NCI-H69 (cell line): ENCODE measurements at regions not wholly inside any gene's neighbourhood (a gene's known extent, or its start where the extent isn't known, plus 50 kb on each side); places are given as distances from the start of the nearest gene placed in this dataset.

Experiments
- DNase-seq: peaks from one replicate; lab custom pipeline; 2025; lab: John Stamatoyannopoulos, UW

- DNase-seq, result no peak
These were observed 283.9 kb upstream of the NPVF start for GRCh38 chr7:25512061-25512687.

DNA sequence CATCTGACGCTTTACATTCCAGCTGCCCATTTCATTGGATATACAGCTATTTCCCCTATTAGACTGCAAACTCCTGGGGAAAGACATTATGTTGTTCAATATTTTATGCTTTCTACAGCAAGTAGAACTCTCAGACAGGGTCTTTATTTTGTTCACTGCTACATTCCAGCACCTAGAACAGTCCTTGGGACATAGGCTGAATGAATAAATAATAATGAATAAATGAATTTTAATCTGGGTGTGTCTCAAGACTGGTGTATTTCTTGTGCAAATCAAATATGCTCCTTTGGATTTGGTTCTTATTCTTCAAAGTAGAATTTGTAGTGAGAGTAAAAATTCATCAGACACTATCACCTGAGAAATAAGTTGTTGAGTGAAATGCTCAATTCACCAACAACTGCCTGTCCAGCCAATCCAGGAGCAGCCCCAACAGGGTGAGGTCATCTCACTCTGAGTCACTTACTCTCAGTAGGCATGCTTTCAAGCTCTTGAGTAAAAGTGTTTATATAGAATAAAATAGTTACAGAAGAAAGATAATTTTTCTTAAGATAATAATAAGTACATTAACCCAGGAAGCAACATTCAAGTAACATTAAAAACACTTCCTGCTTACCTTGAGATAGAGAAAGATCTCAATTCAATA is 287.5 kb upstream of the NPVF start:
- no peak for DNase-seq

GRCh38 chr7:25517906-25518305 is 289.6 kb upstream of the NPVF start:
- peak; percentile 8 for DNase-seq

GRCh38 chr7:25520017-25520416 is 291.7 kb upstream of the NPVF start:
- DNase-seq, result peak; percentile 33

- peak; percentile 11 for DNase-seq
These were observed 292.2 kb upstream of the NPVF start for GRCh38 chr7:25520516-25520915.

- no peak for DNase-seq
These were observed 292.9 kb upstream of the NPVF start for GRCh38 chr7:25521236-25521635.

DNA sequence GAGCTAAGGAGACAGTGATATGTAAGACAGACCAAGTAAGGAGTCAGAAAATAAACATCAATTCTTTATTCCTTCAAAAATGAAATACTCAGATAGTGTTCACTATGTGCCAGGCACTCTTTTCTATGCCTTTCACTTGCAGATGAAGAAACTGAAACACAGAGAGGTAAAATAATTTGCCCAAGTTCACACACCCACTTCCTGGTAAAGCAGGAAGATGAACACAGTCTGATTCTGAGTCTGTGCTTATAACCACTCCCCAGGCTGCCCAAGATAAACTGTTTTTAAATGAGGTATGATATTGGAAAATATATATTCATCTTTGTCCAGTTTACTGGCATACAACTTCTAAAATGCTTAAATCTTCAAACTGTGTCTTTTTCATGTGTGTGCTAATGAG is 294.4 kb upstream of the NPVF start:
- DNase-seq, result no peak

DNA sequence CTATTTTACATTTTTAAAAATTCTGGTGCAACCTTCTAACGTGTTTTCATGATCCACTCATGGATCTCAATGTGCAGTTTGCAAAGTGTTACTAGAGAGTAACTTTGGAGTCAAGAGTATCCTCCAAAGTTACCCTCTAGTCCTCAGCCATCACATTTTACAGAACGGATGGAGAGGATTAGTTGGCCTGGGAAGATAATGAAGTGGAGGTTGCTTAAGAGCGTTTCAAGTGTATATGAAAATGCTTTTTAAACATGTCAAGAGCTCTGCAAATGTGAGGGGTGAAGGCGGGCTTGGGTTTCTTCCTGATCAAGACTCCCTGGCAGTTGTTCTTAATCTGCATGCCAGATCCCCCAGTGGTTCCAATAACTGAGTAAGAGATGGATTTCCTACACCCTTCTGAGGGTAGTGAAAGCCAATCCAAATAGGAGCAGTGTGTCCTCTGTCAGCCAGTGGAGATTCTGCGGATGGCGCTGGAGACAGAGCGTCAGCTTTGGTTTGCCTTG is 299.4 kb upstream of the NPVF start:
- DNase-seq, result no peak

- no peak for DNase-seq
These were observed 301.0 kb upstream of the NPVF start for GRCh38 chr7:25529320-25529719.

DNA sequence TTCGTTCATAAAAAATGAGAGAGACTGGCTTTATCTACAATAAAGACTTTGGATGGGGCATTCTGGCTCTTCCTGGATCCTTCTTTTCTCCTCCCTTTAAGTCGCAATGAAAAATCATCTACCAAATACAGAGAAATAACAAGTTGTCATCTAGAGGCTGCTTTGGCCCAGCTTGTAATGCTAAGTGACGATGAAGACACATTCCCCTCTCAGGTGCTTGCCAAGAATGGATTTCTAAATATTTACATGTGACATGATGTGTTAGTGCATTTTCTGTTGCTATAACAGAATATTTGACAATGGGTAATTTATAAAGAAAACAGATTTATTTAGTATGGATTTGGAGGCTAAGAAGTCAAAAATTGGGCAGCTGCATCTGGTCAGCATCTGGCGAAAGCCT is 308.6 kb upstream of the NPVF start:
- DNase-seq, result no peak

- no peak for DNase-seq
These were observed 309.5 kb upstream of the NPVF start for GRCh38 chr7:25537662-25538375.

- peak; percentile 23 for DNase-seq
These were observed 313.0 kb upstream of the NPVF start for GRCh38 chr7:25541094-25541821.

DNA sequence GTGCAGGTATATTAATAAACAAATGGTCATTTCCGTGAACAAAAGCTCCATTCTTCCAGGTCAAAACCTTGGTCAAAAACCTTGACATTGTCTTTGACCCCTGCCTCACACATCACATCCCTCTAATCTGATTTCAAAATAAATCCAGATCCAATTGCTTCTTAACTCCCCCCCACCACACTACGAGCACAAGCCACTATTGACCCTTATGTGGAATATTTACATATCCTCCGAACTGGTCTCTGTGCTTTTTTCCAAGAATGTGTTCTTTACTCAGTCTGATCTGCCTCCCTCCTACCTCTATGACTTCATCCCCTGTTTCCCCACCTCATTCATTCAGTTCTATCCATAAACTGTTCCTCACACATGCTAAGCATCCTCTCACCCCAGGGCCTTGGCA is 313.6 kb upstream of the NPVF start:
- DNase-seq, result no peak

- no peak for DNase-seq
These were observed 314.9 kb upstream of the NPVF start for GRCh38 chr7:25543210-25543609.

GRCh38 chr7:25543798-25544197 is 315.5 kb upstream of the NPVF start:
- DNase-seq, result no peak

GRCh38 chr7:25544254-25544653 is 316.0 kb upstream of the NPVF start:
- no peak for DNase-seq

DNA sequence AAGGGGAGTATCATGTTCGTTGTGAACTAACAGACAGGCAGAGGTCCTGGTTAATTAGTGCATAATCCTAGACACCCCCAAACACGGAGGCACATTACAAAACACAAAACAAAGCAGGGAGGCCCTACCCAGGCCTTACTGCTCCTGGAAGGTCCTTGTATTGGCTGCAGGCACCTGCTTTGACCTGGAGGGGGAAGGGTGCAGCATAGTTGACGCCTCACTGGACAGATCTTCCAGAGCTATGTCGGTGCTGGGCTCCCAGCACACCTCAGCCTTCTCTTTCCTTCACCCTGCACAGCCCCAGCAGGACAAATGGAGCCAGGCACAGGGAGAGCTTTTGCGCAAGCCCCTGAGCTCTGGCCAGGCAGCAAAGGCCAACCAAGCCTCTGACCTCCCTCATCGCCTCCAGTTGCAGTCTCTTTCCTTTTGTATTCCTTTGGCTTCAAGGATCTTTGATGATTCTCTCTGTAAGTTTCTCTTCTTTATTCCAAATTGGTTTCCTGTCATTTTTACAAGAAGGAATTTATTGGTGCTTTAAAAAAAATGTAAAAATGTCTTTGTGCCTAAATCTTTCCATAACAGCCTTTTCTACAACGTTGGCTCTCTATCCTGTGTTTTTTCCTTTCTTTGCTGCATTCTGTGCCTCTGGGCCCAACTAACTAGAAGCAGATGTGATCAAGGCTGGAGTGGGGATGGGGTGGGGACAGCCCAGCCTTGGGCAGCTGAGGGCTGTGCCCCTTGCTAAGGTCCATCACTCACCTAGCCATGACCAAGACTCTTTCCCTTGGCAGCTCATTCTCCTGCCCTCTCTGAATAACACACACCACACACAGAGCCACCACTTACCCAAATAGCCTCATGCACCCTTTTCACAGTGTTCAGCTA is 317.1 kb upstream of the NPVF start:
- DNase-seq, result no peak

- no peak for DNase-seq
These were observed 318.0 kb upstream of the NPVF start for GRCh38 chr7:25546306-25546705.

DNA sequence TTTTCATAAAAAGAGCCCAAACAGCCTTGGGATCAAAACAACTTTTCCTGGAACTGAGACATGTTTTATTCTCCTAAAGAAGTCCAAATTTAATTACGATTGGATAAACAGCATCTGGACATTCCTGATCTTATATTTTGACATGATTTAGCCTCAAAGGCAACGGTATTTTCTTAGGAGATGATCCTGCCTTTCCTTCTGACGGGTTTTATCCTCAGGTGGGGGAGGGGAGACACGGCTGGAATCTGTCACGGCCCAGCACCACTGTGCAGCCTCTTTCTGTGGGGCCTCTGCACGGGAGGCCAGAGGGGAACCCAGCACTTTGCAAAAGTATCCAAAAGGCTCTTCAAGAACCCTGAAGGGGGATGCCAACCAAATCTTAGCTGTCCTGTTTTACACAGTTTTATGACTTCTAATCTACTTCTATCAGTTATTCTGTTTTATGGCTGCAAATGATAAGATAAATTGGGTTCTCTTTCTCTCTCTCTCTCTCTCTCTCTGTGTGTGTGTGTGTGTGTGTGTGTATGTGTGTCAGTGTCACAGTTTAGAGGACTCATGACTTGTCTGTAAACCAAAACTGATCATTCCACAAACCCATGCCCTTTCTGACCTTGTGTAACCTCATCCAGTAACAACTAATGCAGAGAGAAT is 321.1 kb upstream of the NPVF start:
- no peak for DNase-seq

DNA sequence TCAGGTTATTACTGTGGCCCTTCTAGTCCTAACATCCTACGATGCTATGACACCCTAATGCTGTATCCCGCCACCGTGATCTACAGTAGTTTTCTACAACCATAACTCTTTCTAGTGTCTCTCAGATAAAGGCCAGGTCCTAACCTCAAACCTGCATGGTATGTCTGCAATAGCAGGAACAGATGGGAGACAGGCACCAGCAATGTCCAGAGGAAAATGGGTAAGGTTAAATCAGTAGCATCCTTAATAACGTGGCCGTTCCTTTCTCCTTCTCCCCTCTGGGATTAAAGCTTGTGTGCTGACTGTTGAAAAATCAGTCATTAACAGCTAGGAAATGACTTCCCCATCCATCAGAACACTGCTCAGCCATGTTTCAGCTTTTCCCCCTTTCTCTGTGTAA is 321.9 kb upstream of the NPVF start:
- DNase-seq, result no peak

GRCh38 chr7:25552998-25553397 is 324.7 kb upstream of the NPVF start:
- DNase-seq, result no peak
